HepG2 (cell line): ENCODE measurements at regions not wholly inside any gene's neighbourhood (a gene's known extent, or its start where the extent isn't known, plus 50 kb on each side); places are given as distances from the start of the nearest gene placed in this dataset.

Source experiments
- ATAC-seq: fragments of 200-7000 bp; cut with Tn5 transposase; 3 replicates; pipeline ENCODE4 v1.9.1; 2020; ENCODE audit warnings: mild to moderate bottlenecking, moderate library complexity
- BruUV-seq: library from RNA; stranded (reverse); fragments of 400-500 nt; replicated peaks from 2 replicates; lab custom pipeline; 2021; lab: Mats Ljungman, UMichigan
- CTCF ChIA-PET: fragments of 300-600 bp; formaldehyde crosslinking; extraction: SDS; loops from one replicate; lab custom pipeline; 2021; ENCODE audit warnings: low total read pairs, inconsistent platforms, low intra/inter-chr PET ratio; lab: Yijun Ruan, JAX
- POLR2A ChIA-PET: fragments of 350-600 bp; sonication (Branson Sonifier 250); formaldehyde crosslinking; loops from one replicate; lab custom pipeline; 2020; ENCODE audit warnings: antibody characterized with exemption, inconsistent platforms; lab: Yijun Ruan, JAX
- DNase-seq: peaks from one replicate; pipeline ENCODE4 v3.0.0-alpha.2; 2015; ENCODE audit warnings: low spot score
- FAIRE-seq: peaks from 3 replicates; lab custom pipeline; 2011; peaks lifted over from hg19 to GRCh38; lab: Jason Lieb, UNC
- H2AFZ ChIP-seq: one replicate; pipeline ENCODE4 v1.6.1; 2011; ENCODE audit warnings: low read length, inconsistent platforms
- H3K27ac ChIP-seq: fragments of 300-600 bp; 3 replicates; pipeline ENCODE4 v1.8.0; 2011; ENCODE audit warnings: mixed run types, mild to moderate bottlenecking, mixed read lengths, low read length, inconsistent platforms; ENCODE audit not compliant: insufficient read depth; ENCODE audit errors: extremely low read length
- H3K27me3 ChIP-seq, 2 experiments: fragments of 200-600 bp in 1 of 2; 2 replicates in 1 of 2; 3 replicates in 1 of 2; pipeline versions ENCODE4 v1.6.0 to v1.8.0; 2011; ENCODE audit warnings: low read length in 2 of 2, mild to moderate bottlenecking in 2 of 2, moderate library complexity in 2 of 2, inconsistent platforms in 1 of 2; ENCODE audit not compliant: insufficient read depth in 2 of 2, control insufficient read depth in 1 of 2
- H3K36me3 ChIP-seq, 2 experiments: fragments of 200-600 bp in 1 of 2; replicated peaks in 1 of 2; 2 replicates in 1 of 2; 3 replicates in 1 of 2; pipeline versions ENCODE4 v1.5.1 to v1.8.0; 2011; ENCODE audit warnings: low read length in 2 of 2, inconsistent platforms in 1 of 2; ENCODE audit not compliant: insufficient read depth in 2 of 2, control insufficient read depth in 1 of 2
- H3K4me1 ChIP-seq: 2 replicates; pipeline ENCODE4 v1.5.1; 2012; ENCODE audit warnings: low read length, inconsistent platforms; ENCODE audit not compliant: insufficient read depth
- H3K4me2 ChIP-seq: 2 replicates; pipeline ENCODE4 v1.6.0; 2011; ENCODE audit warnings: low read depth, low read length, inconsistent platforms
- H3K4me3 ChIP-seq, 3 experiments: fragments of 200-600 bp in 1 of 3; sonication (generic), shearing (Covaris generic) in 1 of 3; replicated peaks in 1 of 3; 2 replicates each; pipeline ENCODE4 v1.5.1; 2011 to 2016; ENCODE audit warnings: low read length in 3 of 3, inconsistent platforms in 2 of 3, low read depth in 2 of 3, mild to moderate bottlenecking in 2 of 3, control low read depth in 1 of 3, mixed read lengths in 1 of 3; ENCODE audit not compliant: insufficient read depth in 1 of 3
- H3K79me2 ChIP-seq: one replicate; pipeline ENCODE4 v1.6.1; 2011; ENCODE audit warnings: low read length, inconsistent platforms; ENCODE audit not compliant: insufficient read depth
- H3K9ac ChIP-seq: 2 replicates; pipeline ENCODE4 v1.6.0; 2011; ENCODE audit warnings: mild to moderate bottlenecking, low read depth, low read length, inconsistent platforms; ENCODE audit not compliant: insufficient read depth
- H3K9me3 ChIP-seq: 2 replicates; pipeline ENCODE4 v1.5.1; 2012; ENCODE audit warnings: mild to moderate bottlenecking, low read length
- H4K20me1 ChIP-seq: 2 replicates; pipeline ENCODE4 v1.6.0; 2011; ENCODE audit warnings: inconsistent platforms, mild to moderate bottlenecking, low read length, moderate library complexity; ENCODE audit not compliant: insufficient read depth
- CBX1 ChIP-seq: IDR thresholded peaks from one replicate; pipeline ENCODE4 v1.6.1; 2016; ENCODE audit warnings: antibody characterized with exemption, low read depth
- DR1 ChIP-seq: sonication (generic); formaldehyde crosslinking; IDR thresholded peaks from 2 replicates; pipeline ENCODE4 v1.8.0; 2021; ENCODE audit warnings: mild to moderate bottlenecking, missing genetic modification reagents, inconsistent platforms
- ELF4 ChIP-seq: sonication (generic); formaldehyde crosslinking; IDR thresholded peaks from 2 replicates; pipeline ENCODE4 v1.5.0; 2020; ENCODE audit warnings: missing genetic modification reagents, mild to moderate bottlenecking, moderate library complexity, borderline replicate concordance
- FOXK2 ChIP-seq: fragments of 450-650 bp; IDR thresholded peaks from 2 replicates; pipeline ENCODE4 v1.6.1; 2016
- HMG20B ChIP-seq: conservative IDR thresholded peaks from 2 replicates; pipeline ENCODE4 v1.6.1; 2016; ENCODE audit warnings: missing genetic modification reagents, missing compliant biosample characterization
- HNRNPK ChIP-seq: fragments of 200-400 bp; formaldehyde crosslinking; IDR thresholded peaks from 2 replicates; pipeline ENCODE4 v1.6.1; 2018; ENCODE audit warnings: low read length, low read depth, moderate library complexity, mild to moderate bottlenecking; ENCODE audit not compliant: poor library complexity, severe bottlenecking
- MAFF ChIP-seq: IDR thresholded peaks from 2 replicates; pipeline ENCODE4 v1.6.1; 2011; ENCODE audit warnings: low read depth, low read length, improper control_type of control experiment
- MAFK ChIP-seq, 2 experiments: IDR thresholded peaks in 1 of 2; conservative IDR thresholded peaks in 1 of 2; 2 replicates each; pipeline ENCODE4 v1.6.1; 2011; ENCODE audit warnings: improper control_type of control experiment in 2 of 2, low read length in 2 of 2
- MIER3 ChIP-seq: IDR thresholded peaks from 2 replicates; pipeline ENCODE4 v1.6.1; 2016; ENCODE audit warnings: missing compliant biosample characterization, borderline replicate concordance
- MYPOP ChIP-seq: sonication (generic); formaldehyde crosslinking; IDR thresholded peaks from 2 replicates; pipeline ENCODE4 v1.8.1; 2023; ENCODE audit warnings: mild to moderate bottlenecking, moderate library complexity, missing genetic modification reagents
- PLRG1 ChIP-seq: fragments of 450-650 bp; conservative IDR thresholded peaks from 2 replicates; pipeline ENCODE4 v1.6.1; 2016
- SP4 ChIP-seq: sonication (generic); formaldehyde crosslinking; IDR thresholded peaks from 2 replicates; pipeline ENCODE4 v1.8.1; 2023; ENCODE audit warnings: mild to moderate bottlenecking, missing genetic modification reagents
- TCF12 ChIP-seq, 2 experiments: fragments of 450-650 bp in 1 of 2; sonication (generic) in 1 of 2; formaldehyde crosslinking in 1 of 2; IDR thresholded peaks; 2 replicates each; pipeline versions ENCODE4 v1.6.1 to v1.8.0; 2017 to 2022; ENCODE audit warnings: antibody characterized with exemption in 1 of 2, mild to moderate bottlenecking in 1 of 2, missing genetic modification reagents in 1 of 2, moderate library complexity in 1 of 2
- ZNF10 ChIP-seq: sonication (generic); formaldehyde crosslinking; IDR thresholded peaks from 2 replicates; pipeline ENCODE4 v1.4.0; 2020; ENCODE audit warnings: mild to moderate bottlenecking, low read depth, missing genetic modification reagents, borderline replicate concordance
- ZNF18 ChIP-seq: sonication (generic); formaldehyde crosslinking; IDR thresholded peaks from 2 replicates; pipeline ENCODE4 v1.8.0; 2022; ENCODE audit warnings: mild to moderate bottlenecking, missing genetic modification reagents; ENCODE audit not compliant: insufficient replicate concordance
- ZNF331 ChIP-seq: sonication (generic); formaldehyde crosslinking; IDR thresholded peaks from 2 replicates; pipeline ENCODE4 v1.4.0; 2020; ENCODE audit warnings: missing genetic modification reagents
- ZNF343 ChIP-seq: sonication (generic); formaldehyde crosslinking; IDR thresholded peaks from 2 replicates; pipeline ENCODE4 v1.4.0; 2020; ENCODE audit warnings: mild to moderate bottlenecking, missing genetic modification reagents
- ZNF782 ChIP-seq: sonication (generic); formaldehyde crosslinking; IDR thresholded peaks from 2 replicates; pipeline ENCODE4 v1.4.0; 2020; ENCODE audit warnings: missing genetic modification reagents, mild to moderate bottlenecking, borderline replicate concordance
- WGBS: methylation state at CpG from one replicate; pipeline ENCODE4 v1.1.6; 2017; ENCODE audit warnings: low lambda C conversion rate; 5-methylcytosine and 5-hydroxymethylcytosine counted together
- in situ Hi-C: cut with HindIII; loops from 2 replicates; pipeline ENCODE4 v1.10.0; 2017; ENCODE audit warnings: low pct_unique_long_range_greater_than_20kb; ENCODE audit not compliant: extremely low pct_ligation_motif_present
- intact Hi-C: fragments of 100-400 bp; cut with micrococcal nuclease; formaldehyde crosslinking; loops from one replicate; pipeline ENCODE4 v1.10.0; 2022; ENCODE audit not compliant: unreplicated experiment

GRCh38 chr6:82703230-82703629, 339.6 kb downstream of the TPBG start (continued):
- TF ChIP-seq HMG20B (CRISPR knock-in tag), result no peak
- no peak for TF ChIP-seq DR1

GRCh38 chr6:82704045-82704444, 340.4 kb downstream of the TPBG start:
- BruUV-seq, result no TSS peak
- Histone ChIP-seq H3K36me3 (no peaks in the 10 kb centered on the region), H4K20me1 (no peaks in the 10 kb centered on the region), H3K27me3 (no peaks in the 10 kb centered on the region), H3K9ac (no peak overlapping the region), H3K4me2 (no peak overlapping the region), H3K4me3 (no peak overlapping the region), H3K79me2 (no peaks in the 10 kb centered on the region), H3K9me3 (peaks cover 6% of the 10 kb centered on the region), H2AFZ (no peak overlapping the region), H3K27ac (no peak overlapping the region), H3K4me1 (no peaks in the 10 kb centered on the region)
- ATAC-seq, result no peak
- 23% methylated on average over 1 of the region's 1 CpG for WGBS
- POLR2A ChIA-PET, result no interaction called here
- FAIRE-seq, result no peak
- CTCF ChIA-PET, result no interaction called here
- intact Hi-C loops, result no loop called here
- no peak for DNase-seq
- in situ Hi-C loops, result no loop called here
- TF ChIP-seq MAFF (peak; percentile 79), MAFK (conservative IDR thresholded peaks at IDR 0.05 in 1 of 2, IDR thresholded peaks at IDR 0.05 in 1 of 2; ENCODE audit: low read length in 2 of 2) (peak; percentile 82 to 88), CBX1 (no peak)

GRCh38 chr6:82705579-82705978, 342.0 kb downstream of the TPBG start:
- H3K27me3 ChIP-seq, result no peaks in the 10 kb centered on the region
- no peak overlapping the region for H2AFZ ChIP-seq
- WGBS, result 0% methylated on average over 2 of the region's 3 CpGs
- H3K9ac ChIP-seq, result no peak overlapping the region
- no peak for FAIRE-seq
- H3K4me2 ChIP-seq, result no peak overlapping the region
- no peak overlapping the region for H3K4me3 ChIP-seq
- no peak for DNase-seq
- H3K9me3 ChIP-seq, result peaks cover 6% of the 10 kb centered on the region
- intact Hi-C loops (no loop called here), in situ Hi-C loops (no loop called here)
- no peaks in the 10 kb centered on the region for H3K36me3 ChIP-seq
- H3K4me1 ChIP-seq, result no peaks in the 10 kb centered on the region
- CTCF ChIA-PET, result no interaction called here
- H4K20me1 ChIP-seq, result no peaks in the 10 kb centered on the region
- no peak overlapping the region for H3K27ac ChIP-seq
- BruUV-seq, result no TSS peak
- ATAC-seq, result no peak
- POLR2A ChIA-PET, result no interaction called here
- H3K79me2 ChIP-seq, result no peaks in the 10 kb centered on the region
- TF ChIP-seq TCF12 (IDR thresholded peaks at IDR 0.05) (no peak), TCF12 (CRISPR knock-in tag; IDR thresholded peaks at IDR 0.05) (no peak), ZNF18 (CRISPR knock-in tag) (no peak), ELF4 (CRISPR knock-in tag) (no peak), ZNF10 (CRISPR knock-in tag) (no peak), ZNF343 (CRISPR knock-in tag) (no peak), FOXK2 (no peak), HNRNPK (no peak), MYPOP (no peak), ZNF782 (no peak), MIER3 (CRISPR knock-in tag) (no peak), PLRG1 (no peak), SP4 (CRISPR knock-in tag) (no peak), ZNF331 (CRISPR knock-in tag) (no peak)
